BLaER1 (cell line): ENCODE measurements at regions not wholly inside any gene's neighbourhood (a gene's known extent, or its start where the extent isn't known, plus 50 kb on each side); places are given as distances from the start of the nearest gene placed in this dataset.

Source experiments
- H3K27ac ChIP-seq: shearing (Covaris generic); formaldehyde crosslinking; 2 replicates; pipeline ENCODE4 v1.8.1; 2022
- H3K27me3 ChIP-seq: shearing (Covaris generic); formaldehyde crosslinking; 2 replicates; pipeline ENCODE4 v1.8.1; 2022
- H3K36me3 ChIP-seq: shearing (Covaris generic); formaldehyde crosslinking; 2 replicates; pipeline ENCODE4 v1.8.1; 2022
- H3K4me1 ChIP-seq: shearing (Covaris generic); formaldehyde crosslinking; 2 replicates; pipeline ENCODE4 v1.8.1; 2022
- H3K4me2 ChIP-seq: shearing (Covaris generic); formaldehyde crosslinking; 2 replicates; pipeline ENCODE4 v1.8.1; 2022
- H3K4me3 ChIP-seq: shearing (Covaris generic); formaldehyde crosslinking; 2 replicates; pipeline ENCODE4 v1.8.1; 2022
- H3K9ac ChIP-seq: shearing (Covaris generic); formaldehyde crosslinking; 2 replicates; pipeline ENCODE4 v1.8.1; 2022
- H3K9me3 ChIP-seq: shearing (Covaris generic); formaldehyde crosslinking; 2 replicates; pipeline ENCODE4 v1.8.1; 2022
- H4K20me1 ChIP-seq: shearing (Covaris generic); formaldehyde crosslinking; 2 replicates; pipeline ENCODE4 v1.8.1; 2022
- Cebpa-rat ChIP-seq: shearing (Covaris generic); IDR thresholded peaks from 2 replicates; pipeline ENCODE4 v1.8.1; 2022

DNA sequence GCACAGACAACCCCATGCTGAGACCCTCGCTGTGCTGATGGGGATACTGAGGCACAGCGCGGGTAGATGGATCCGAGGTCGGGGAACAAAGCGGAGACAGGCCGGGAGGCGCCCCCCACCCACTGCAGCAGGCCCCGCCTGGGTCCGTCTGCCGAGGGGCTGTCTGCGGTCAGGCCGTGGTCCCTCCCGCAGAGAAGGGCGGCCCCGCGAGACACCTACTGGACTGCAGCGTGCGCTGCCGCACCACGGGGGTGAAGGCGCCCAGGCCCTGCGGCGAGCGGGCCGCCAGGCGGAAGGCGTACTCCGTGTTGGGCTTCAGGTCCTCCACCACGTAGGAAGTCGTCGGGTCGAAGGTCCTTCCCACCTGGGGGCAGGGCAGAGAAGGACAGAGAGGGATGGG, 101.9 kb downstream of the PTPRS start:
- H3K4me1 ChIP-seq: no peaks in the 10 kb centered on the region
- H4K20me1 ChIP-seq: no peaks in the 10 kb centered on the region
- no peak overlapping the region for H3K9ac ChIP-seq
- no peak overlapping the region for H3K27ac ChIP-seq
- H3K9me3 ChIP-seq: no peaks in the 10 kb centered on the region
- H3K4me2 ChIP-seq: no peak overlapping the region
- no peaks in the 10 kb centered on the region for H3K27me3 ChIP-seq
- no peak overlapping the region for H3K4me3 ChIP-seq
- TF ChIP-seq Cebpa-rat: no peak
- H3K36me3 ChIP-seq: peaks cover 21% of the 10 kb centered on the region

DNA sequence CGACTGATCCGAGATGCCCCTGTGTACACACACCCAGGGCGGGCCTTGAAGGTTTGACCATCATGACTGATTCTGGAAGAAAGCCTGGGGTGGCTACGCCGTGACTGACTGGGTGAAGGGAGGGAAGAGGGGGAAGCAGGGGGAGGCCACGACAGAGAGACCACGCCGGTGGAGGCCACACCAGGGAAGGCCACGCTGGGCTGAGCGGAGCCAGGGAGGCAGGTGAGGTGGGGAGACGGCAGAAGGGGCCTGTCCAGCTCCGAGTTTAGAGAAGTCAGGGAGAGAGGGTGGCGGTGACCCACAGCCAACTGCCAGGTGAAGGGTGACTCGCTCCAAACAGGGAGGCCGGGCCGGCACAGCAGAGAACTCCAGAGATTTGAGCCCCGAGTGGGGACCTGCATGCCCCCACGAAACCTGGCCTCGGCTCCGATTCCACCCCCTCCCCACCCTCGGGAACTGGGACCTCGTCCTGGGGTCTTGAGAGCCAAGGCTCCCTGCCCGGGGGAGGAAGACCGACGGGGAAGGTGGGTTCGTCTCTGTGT, 102.6 kb downstream of the PTPRS start:
- H3K4me2 ChIP-seq: no peak overlapping the region
- no peaks in the 10 kb centered on the region for H3K27me3 ChIP-seq
- no peak overlapping the region for H3K27ac ChIP-seq
- H3K36me3 ChIP-seq: peaks cover 14% of the 10 kb centered on the region; the same call in 1 of the 2 replicates
- H3K4me1 ChIP-seq: no peaks in the 10 kb centered on the region
- TF ChIP-seq Cebpa-rat: no peak
- H3K9ac ChIP-seq: no peak overlapping the region
- H3K4me3 ChIP-seq: no peak overlapping the region
- H3K9me3 ChIP-seq: no peaks in the 10 kb centered on the region
- no peaks in the 10 kb centered on the region for H4K20me1 ChIP-seq

DNA sequence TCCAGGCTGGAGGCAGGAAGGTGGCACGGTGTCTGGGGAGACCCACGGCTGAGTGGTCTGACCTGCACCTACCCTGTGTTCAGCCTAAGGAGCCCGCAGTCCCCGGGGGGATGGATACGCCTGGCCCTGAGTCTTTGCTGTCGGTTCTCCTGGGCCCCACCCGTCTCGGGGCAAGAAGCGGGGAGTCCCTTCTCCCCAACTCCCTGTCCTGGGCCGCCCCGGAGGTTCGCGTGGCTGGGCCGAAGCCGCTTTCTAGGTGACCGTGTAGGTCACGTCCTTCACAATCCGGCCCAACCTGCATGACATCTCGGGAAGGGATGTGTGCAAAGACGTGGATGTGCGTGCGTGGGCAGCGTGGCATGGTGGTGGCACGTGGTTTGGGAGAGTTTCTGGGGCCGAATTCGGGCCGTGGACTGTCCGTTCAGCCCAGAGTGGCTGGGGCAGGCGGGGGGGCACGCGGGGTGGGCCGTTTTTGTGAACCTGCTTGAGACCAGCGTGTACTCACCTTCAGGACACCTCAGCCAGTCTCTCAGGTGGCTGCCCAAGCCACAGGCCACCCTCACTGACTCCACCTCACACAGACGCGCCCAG, 103.3 kb downstream of the PTPRS start:
- no peak for TF ChIP-seq Cebpa-rat
- H3K9me3 ChIP-seq: no peaks in the 10 kb centered on the region
- H3K36me3 ChIP-seq: peaks cover 14% of the 10 kb centered on the region; the same call in 1 of the 2 replicates
- no peak overlapping the region for H3K27ac ChIP-seq
- no peaks in the 10 kb centered on the region for H3K4me1 ChIP-seq
- H3K4me2 ChIP-seq: no peak overlapping the region
- no peak overlapping the region for H3K9ac ChIP-seq
- no peaks in the 10 kb centered on the region for H3K27me3 ChIP-seq
- no peak overlapping the region for H3K4me3 ChIP-seq
- H4K20me1 ChIP-seq: no peaks in the 10 kb centered on the region

DNA sequence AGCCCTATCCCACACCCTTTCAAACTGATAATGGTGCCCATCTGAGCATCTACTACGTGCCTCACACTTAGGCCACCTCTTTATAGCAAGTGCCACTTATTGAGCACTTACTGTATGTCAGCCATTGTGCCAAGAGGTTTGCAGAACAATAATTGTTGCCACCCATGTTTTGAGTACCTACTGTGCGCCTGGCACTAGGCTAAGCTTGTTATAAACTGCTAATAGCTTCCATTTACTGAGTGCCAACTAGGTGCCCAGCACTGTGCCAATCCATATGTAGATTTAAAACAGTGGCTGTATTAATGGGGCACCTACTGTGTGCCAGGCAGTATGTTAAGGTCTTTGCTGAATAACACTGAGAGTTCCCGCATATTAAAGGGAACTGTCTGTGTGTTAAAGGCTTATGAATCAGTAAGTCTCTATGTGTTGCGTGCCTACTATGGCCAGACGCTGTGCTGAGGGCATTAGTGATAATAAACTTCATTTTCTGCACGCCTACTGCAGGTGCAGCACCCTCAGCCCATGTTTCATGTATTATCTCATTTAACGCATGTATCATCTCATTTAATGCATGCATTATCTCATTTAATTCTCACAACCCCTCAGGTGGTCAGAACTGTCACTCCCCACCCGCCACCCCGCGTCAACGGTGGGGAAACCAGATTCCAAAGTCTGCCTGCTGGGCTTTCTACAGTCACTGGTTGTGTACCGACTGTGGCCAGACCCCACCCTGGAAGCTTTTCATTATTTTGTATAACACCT, 105.0 kb downstream of the PTPRS start:
- Histone ChIP-seq H3K27me3 (no peaks in the 10 kb centered on the region), H4K20me1 (no peaks in the 10 kb centered on the region), H3K4me2 (no peak overlapping the region), H3K9me3 (no peaks in the 10 kb centered on the region), H3K9ac (no peak overlapping the region), H3K27ac (no peak overlapping the region), H3K4me1 (no peaks in the 10 kb centered on the region), H3K36me3 (peaks cover 7% of the 10 kb centered on the region; the same call in 1 of the 2 replicates), H3K4me3 (no peak overlapping the region)
- no peak for TF ChIP-seq Cebpa-rat

DNA sequence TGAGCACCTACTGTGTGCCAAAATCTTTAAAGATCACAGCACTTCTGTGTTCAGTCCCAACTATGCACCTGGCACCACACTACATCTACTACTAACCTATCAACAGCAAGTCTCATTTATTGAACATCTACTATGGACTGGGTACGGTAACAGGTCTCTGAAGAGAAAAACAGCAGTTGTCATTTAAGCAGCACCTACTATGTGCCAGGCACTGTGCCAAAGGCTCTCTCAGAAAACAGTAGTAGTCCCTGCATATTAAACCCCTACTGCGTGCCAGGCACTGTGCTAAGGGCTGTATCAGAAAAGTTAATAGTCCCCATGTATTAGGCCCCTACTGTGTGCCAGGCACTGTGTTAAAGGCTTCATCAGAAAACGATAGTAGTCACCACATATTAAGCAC, 106.2 kb downstream of the PTPRS start:
- no peaks in the 10 kb centered on the region; the same call in 1 of the 2 replicates for H4K20me1 ChIP-seq
- TF ChIP-seq Cebpa-rat: no peak
- no peaks in the 10 kb centered on the region for H3K4me1 ChIP-seq
- H3K9me3 ChIP-seq: no peaks in the 10 kb centered on the region
- H3K4me3 ChIP-seq: no peak overlapping the region
- H3K27ac ChIP-seq: no peak overlapping the region
- H3K27me3 ChIP-seq: no peaks in the 10 kb centered on the region
- H3K9ac ChIP-seq: no peak overlapping the region
- peaks cover 7% of the 10 kb centered on the region; the same call in 1 of the 2 replicates for H3K36me3 ChIP-seq
- H3K4me2 ChIP-seq: no peak overlapping the region

DNA sequence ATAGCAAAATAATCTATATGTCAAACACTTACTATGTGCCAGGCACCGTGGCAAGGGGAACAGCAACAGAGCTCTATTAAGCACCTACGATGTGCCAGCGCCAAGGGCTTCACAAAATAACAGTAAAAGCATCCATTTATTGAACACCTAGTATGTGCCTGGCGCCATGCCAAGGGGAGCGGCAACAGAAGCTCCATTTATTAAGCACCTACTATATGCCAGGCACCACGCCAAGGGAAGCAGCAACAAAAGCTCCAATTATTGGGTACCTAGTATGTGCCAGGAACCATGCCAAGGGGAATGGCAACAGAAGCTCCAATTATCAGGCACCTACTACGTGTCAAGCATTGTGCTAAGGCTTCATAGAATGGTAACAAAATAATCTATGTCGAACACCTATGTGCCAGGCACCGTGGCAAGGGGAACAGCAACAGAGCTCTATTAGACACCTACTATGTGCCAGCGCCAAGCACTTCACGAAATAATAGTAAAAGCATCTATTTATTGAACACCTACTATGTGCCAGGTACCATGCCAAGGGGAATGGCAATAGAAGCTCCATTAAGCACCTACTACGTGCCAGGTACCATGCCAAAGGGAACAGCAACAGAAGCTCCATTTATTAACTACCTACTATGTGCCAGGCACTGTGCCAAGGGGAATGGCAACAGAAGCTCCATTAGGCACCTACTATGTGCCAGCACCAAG, 107.7 kb downstream of the PTPRS start:
- H3K36me3 ChIP-seq: no peaks in the 10 kb centered on the region; the same call in 1 of the 2 replicates
- no peaks in the 10 kb centered on the region for H3K27me3 ChIP-seq
- H3K4me1 ChIP-seq: no peaks in the 10 kb centered on the region
- H3K9me3 ChIP-seq: no peaks in the 10 kb centered on the region
- no peak overlapping the region for H3K27ac ChIP-seq
- no peak for TF ChIP-seq Cebpa-rat
- no peaks in the 10 kb centered on the region; the same call in 1 of the 2 replicates for H4K20me1 ChIP-seq
- H3K4me2 ChIP-seq: no peak overlapping the region
- H3K4me3 ChIP-seq: no peak overlapping the region
- no peak overlapping the region for H3K9ac ChIP-seq

DNA sequence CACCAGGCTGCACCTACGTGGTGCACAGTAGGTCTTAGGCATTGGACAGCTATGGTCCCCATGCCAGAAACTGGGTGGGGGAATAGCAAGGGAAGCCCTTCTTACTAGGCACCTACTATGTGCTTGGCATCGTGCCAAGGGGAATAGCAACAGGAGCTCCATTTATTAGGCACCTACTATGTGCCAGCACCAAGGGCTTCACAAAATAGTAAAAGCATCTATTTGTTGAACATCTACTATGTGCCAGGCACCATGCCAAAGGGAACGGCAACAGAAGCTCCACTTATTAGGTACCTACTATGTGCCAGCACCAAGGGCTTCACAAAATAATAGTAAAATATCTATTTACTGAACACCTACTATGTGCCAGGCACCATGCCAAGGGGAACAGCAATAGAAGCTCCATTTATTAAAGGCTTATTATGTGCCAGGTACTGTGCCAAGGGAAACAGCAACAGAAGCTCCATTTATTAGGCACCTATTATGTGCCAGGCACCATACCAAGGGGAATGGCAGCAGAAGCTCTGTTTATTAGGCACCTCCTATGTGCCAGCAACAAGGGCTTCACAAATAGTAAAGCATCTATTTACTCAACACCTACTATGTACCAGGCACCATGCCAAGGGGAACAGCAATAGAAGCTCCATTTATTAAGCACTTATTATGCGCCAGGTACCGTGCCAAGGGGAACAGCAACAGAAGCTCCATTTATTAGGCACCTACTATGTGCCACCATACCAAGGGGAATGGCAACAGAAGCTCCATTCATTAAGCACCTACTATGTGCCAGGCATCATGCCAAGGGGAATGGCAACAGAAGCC, 108.5 kb downstream of the PTPRS start:
- Histone ChIP-seq H3K9me3 (no peaks in the 10 kb centered on the region), H3K36me3 (no peaks in the 10 kb centered on the region; the same call in 1 of the 2 replicates), H4K20me1 (no peaks in the 10 kb centered on the region; the same call in 1 of the 2 replicates), H3K4me1 (no peaks in the 10 kb centered on the region), H3K4me3 (no peak overlapping the region), H3K27me3 (no peaks in the 10 kb centered on the region), H3K27ac (no peak overlapping the region), H3K9ac (no peak overlapping the region), H3K4me2 (no peak overlapping the region)
- TF ChIP-seq Cebpa-rat: no peak

DNA sequence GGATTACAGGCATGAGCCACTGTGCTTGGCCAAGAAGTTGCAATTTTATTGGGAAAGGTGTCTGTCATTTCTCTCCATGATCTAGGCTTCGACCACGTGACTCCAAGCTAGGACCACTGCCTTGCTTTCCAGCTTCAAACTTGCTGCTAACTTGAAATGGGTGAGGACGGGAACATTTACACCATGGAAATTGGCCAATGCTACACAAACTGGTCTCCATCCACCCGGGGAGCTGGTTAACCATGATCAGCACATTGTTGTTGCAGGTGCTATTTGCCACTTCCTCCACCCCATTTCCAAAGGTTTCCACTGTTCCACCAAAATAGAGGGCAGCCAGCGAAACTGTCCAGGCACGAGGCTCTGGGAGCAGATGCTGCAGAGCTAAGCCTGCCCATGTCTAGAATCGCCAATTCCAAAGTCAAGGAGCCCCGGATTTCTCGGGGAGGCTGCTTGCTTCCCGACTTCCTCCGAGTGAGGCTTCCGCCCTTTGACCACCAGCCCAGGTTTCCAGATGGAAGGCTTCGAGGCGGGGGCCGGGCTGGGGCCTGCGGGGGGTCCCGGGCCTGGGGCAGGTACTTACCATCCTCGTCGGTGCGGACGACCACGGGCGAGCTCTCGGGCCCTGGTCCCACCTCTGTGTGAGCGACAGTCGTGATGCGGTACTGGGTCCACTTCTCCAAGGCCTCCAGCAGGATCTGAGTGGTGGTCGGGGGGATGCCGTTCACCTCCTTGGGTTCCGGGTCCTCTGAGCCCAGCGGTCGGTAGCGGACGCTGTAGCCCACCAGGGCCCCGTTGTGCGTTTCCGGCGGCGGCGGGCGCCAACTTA, 109.7 kb downstream of the PTPRS start:
- no peak overlapping the region for H3K4me2 ChIP-seq
- no peak overlapping the region for H3K4me3 ChIP-seq
- H3K27me3 ChIP-seq: no peaks in the 10 kb centered on the region
- H3K4me1 ChIP-seq: no peaks in the 10 kb centered on the region
- no peaks in the 10 kb centered on the region; the same call in 1 of the 2 replicates for H4K20me1 ChIP-seq
- no peak overlapping the region for H3K27ac ChIP-seq
- H3K36me3 ChIP-seq: no peaks in the 10 kb centered on the region; the same call in 1 of the 2 replicates
- H3K9ac ChIP-seq: no peak overlapping the region
- TF ChIP-seq Cebpa-rat: no peak
- H3K9me3 ChIP-seq: no peaks in the 10 kb centered on the region
